ENCODE measurements at regions not wholly inside any gene's neighbourhood (a gene's known extent, or its start where the extent isn't known, plus 50 kb on each side); places are given as distances from the start of the nearest gene placed in this dataset.
A peak's percentile ranks its signal among the peaks of the same experiment; 100 is the strongest.

DNA sequence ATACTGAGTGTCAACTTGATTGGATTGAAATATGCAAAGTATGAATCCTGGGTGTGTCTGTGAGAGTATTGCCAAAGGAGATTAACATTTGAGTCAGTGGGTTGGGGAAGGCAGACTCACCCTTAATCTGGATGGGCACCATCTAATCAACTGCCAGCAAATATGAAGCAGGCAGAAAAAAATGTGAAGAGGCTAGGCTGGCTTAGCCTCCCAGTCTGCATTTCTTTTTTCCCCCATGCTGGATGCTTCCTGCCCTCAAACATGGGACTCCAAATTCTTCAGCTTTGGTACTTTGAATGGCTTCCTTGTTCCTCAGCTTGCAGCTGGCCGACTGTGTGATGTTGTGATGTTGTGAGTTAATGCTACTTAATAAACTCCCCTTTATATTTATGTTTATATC, 577.4 kb downstream of the CPS1 start:
- Histone ChIP-seq H3K36me3 (ENCODE audit: control insufficient read depth, insufficient read depth, low read length) (no peaks in the 10 kb centered on the region), H2AFZ (no peak overlapping the region), H3K9ac (no peak overlapping the region), H3K4me3 (ENCODE audit: low read depth, low read length) (no peak overlapping the region), H3K27ac (peak overlapping the region; percentile 27), H3K27me3 (ENCODE audit: control insufficient read depth, insufficient read depth, low read length) (no peaks in the 10 kb centered on the region), H3K4me1 (peaks cover 11% of the 10 kb centered on the region), H3K4me2 (ENCODE audit: low read length) (no peak overlapping the region), H3K9me3 (ENCODE audit: control insufficient read depth, low read length) (no peaks in the 10 kb centered on the region), H3K79me2 (no peaks in the 10 kb centered on the region)
- TF ChIP-seq, protein P1, sequence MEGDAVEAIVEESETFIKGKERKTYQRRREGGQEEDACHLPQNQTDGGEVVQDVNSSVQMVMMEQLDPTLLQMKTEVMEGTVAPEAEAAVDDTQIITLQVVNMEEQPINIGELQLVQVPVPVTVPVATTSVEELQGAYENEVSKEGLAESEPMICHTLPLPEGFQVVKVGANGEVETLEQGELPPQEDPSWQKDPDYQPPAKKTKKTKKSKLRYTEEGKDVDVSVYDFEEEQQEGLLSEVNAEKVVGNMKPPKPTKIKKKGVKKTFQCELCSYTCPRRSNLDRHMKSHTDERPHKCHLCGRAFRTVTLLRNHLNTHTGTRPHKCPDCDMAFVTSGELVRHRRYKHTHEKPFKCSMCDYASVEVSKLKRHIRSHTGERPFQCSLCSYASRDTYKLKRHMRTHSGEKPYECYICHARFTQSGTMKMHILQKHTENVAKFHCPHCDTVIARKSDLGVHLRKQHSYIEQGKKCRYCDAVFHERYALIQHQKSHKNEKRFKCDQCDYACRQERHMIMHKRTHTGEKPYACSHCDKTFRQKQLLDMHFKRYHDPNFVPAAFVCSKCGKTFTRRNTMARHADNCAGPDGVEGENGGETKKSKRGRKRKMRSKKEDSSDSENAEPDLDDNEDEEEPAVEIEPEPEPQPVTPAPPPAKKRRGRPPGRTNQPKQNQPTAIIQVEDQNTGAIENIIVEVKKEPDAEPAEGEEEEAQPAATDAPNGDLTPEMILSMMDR (IDR thresholded peaks at IDR 0.05): no peak

DNA sequence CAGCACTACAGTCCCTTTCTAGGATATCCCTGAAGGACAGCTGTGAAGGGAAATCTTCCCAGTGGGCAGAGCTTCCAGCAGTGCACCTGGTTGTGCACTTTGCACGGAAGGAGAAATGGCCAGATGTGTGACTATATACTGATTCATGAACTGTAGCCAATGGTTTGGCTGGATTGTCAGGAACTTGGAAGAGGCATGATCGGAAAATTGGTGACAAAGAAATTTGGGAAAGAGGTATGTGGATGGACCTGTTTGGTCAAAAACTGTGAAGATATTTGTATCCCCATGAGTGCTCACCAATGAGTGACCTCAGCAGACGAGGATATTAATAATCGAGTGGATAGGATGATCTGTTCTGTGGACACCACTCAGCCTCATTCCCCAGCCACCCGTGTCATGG, 582.2 kb downstream of the CPS1 start:
- no peak overlapping the region for H3K9ac ChIP-seq
- no peaks in the 10 kb centered on the region for H3K9me3 ChIP-seq (ENCODE audit: control insufficient read depth, low read length)
- TF ChIP-seq, protein P1 (IDR thresholded peaks at IDR 0.05): no peak
- no peak overlapping the region for H3K4me2 ChIP-seq (ENCODE audit: low read length)
- H3K27me3 ChIP-seq (ENCODE audit: control insufficient read depth, insufficient read depth, low read length): no peaks in the 10 kb centered on the region
- H2AFZ ChIP-seq: no peak overlapping the region
- H3K4me3 ChIP-seq (ENCODE audit: low read depth, low read length): no peak overlapping the region
- H3K4me1 ChIP-seq: no peaks in the 10 kb centered on the region
- H3K27ac ChIP-seq: no peak overlapping the region
- H3K79me2 ChIP-seq: no peaks in the 10 kb centered on the region
- H3K36me3 ChIP-seq (ENCODE audit: control insufficient read depth, insufficient read depth, low read length): no peaks in the 10 kb centered on the region

DNA sequence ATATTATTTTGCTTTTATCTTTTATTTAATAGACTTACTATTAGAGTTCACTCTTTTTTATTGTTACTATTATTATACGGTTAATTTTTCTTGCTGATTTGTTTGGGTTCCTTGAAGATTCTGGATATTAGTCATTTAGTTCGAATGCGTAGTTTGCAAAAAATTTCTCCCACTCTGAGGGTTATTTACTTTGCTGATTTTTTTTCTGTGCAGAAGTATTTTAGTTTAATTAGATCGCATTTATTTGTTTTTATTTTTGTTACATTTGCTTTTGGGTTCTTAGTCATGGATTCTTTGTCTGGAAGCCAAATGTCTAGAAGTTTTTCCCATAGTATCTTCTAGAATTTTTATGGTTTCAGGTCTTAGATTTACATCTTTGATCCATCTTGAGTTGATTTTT, 585.2 kb downstream of the CPS1 start:
- Histone ChIP-seq H3K36me3 (ENCODE audit: control insufficient read depth, insufficient read depth, low read length) (no peaks in the 10 kb centered on the region), H3K79me2 (no peaks in the 10 kb centered on the region), H2AFZ (no peak overlapping the region), H3K4me2 (ENCODE audit: low read length) (no peak overlapping the region), H3K4me1 (no peaks in the 10 kb centered on the region), H3K9me3 (ENCODE audit: control insufficient read depth, low read length) (no peaks in the 10 kb centered on the region), H3K4me3 (ENCODE audit: low read depth, low read length) (no peak overlapping the region), H3K9ac (no peak overlapping the region), H3K27me3 (ENCODE audit: control insufficient read depth, insufficient read depth, low read length) (no peaks in the 10 kb centered on the region), H3K27ac (no peak overlapping the region)
- TF ChIP-seq, protein P1 (IDR thresholded peaks at IDR 0.05): no peak

DNA sequence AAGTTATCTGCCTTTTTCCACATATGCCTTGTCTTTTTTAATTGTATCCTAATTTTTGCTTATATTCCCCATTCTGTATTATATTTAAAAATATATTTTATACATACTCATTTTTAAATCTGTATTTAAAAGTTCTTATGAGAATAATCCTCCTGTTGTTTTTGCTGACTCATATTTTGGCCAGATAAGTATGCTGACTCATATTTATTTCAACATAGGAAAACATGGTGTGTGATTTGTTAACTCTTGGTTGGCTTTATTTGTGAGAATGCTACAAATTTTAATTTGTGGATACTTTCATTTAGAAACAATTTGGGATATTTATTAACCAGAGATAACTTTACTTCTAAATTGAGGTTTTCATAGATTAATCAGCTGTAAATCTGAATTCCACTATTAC, 587.7 kb downstream of the CPS1 start:
- H3K27me3 ChIP-seq (ENCODE audit: control insufficient read depth, insufficient read depth, low read length): no peaks in the 10 kb centered on the region
- H2AFZ ChIP-seq: no peak overlapping the region
- no peak overlapping the region for H3K4me3 ChIP-seq (ENCODE audit: low read depth, low read length)
- H3K9ac ChIP-seq: no peak overlapping the region
- no peak overlapping the region for H3K27ac ChIP-seq
- no peak overlapping the region for H3K4me2 ChIP-seq (ENCODE audit: low read length)
- H3K36me3 ChIP-seq (ENCODE audit: control insufficient read depth, insufficient read depth, low read length): no peaks in the 10 kb centered on the region
- no peaks in the 10 kb centered on the region for H3K79me2 ChIP-seq
- TF ChIP-seq, protein P1 (IDR thresholded peaks at IDR 0.05): no peak
- H3K4me1 ChIP-seq: no peaks in the 10 kb centered on the region
- H3K9me3 ChIP-seq (ENCODE audit: control insufficient read depth, low read length): no peaks in the 10 kb centered on the region

DNA sequence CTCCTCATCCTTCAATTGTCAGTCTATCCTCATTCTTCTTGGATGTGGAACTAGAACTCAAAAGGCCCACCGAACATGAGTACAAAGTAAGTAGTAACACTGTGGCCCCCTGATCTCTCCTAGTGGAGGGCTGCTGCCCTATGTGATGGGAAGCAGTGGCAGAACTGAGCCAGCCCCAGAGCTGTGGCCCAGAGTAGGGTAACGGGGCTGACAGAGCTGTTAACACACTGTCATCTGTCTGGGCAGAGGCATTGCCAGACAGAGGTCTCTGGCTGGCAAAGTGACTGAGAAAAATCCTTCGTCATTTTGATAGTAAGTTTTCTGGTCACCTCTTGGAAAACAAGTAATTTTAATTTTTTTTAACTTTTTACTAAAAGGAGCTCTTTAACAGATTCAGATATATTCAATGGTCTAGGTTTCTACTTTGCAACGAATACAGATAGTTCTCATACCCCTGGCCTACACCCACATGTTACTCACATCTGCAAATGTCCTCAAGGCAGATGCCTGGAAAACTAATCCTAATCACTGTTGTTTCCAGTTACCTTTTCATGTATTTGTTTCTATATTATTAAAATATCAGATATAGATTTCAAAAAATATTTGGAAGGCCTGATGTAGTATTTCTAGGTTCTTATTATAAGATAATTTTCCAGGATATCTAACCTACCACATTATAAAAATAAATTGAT, 588.7 kb downstream of the CPS1 start:
- Histone ChIP-seq H3K4me2 (ENCODE audit: low read length) (no peak overlapping the region), H3K9ac (no peak overlapping the region), H3K27ac (no peak overlapping the region), H3K4me3 (ENCODE audit: low read depth, low read length) (no peak overlapping the region), H3K36me3 (ENCODE audit: control insufficient read depth, insufficient read depth, low read length) (no peaks in the 10 kb centered on the region), H2AFZ (peak overlapping the region; percentile 23), H3K4me1 (no peaks in the 10 kb centered on the region), H3K27me3 (ENCODE audit: control insufficient read depth, insufficient read depth, low read length) (no peaks in the 10 kb centered on the region), H3K9me3 (ENCODE audit: control insufficient read depth, low read length) (no peaks in the 10 kb centered on the region), H3K79me2 (no peaks in the 10 kb centered on the region)
- TF ChIP-seq, protein P1 (IDR thresholded peaks at IDR 0.05): no peak
